GM18520 (cell line): ENCODE measurements at regions not wholly inside any gene's neighbourhood (a gene's known extent, or its start where the extent isn't known, plus 50 kb on each side); places are given as distances from the start of the nearest gene placed in this dataset.
"Not testable (repeated sequence)": the region's sequence is repeated elsewhere in the genome, so short reads cannot be mapped to it uniquely, and the experiment has no call there.

Source experiments
- ATAC-seq: cut with Tn5 transposase; IDR thresholded peaks from one replicate; pipeline ENCODE4 v1.9.1; 2021; ENCODE audit not compliant: unreplicated experiment

- no peak for ATAC-seq
These were observed 84.8 kb upstream of the HNF1B start for GRCh38 chr17:37829592-37830123.

DNA sequence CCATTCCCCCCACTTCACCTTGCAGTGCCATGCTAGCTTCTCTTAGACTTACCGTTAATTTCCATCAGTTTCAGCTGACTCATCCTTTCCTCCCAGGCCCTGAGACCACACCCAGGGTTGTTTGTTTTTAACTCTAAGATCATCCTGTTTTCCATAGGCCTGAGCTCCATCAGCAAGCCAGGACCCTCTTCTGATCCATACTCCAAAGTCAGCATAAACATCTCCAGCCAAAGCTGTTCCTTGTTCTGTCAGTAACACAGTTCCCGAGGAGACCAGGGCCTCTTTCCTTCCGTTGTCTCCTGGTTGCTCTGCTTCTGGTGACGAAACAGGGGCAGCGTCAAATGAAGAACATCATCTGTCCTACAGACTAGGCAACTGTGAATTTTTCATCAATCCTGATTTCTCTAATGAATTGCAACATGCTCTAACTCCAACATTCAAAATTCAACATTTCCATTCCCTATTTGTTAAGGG is 83.8 kb upstream of the HNF1B start:
- no peak for ATAC-seq

DNA sequence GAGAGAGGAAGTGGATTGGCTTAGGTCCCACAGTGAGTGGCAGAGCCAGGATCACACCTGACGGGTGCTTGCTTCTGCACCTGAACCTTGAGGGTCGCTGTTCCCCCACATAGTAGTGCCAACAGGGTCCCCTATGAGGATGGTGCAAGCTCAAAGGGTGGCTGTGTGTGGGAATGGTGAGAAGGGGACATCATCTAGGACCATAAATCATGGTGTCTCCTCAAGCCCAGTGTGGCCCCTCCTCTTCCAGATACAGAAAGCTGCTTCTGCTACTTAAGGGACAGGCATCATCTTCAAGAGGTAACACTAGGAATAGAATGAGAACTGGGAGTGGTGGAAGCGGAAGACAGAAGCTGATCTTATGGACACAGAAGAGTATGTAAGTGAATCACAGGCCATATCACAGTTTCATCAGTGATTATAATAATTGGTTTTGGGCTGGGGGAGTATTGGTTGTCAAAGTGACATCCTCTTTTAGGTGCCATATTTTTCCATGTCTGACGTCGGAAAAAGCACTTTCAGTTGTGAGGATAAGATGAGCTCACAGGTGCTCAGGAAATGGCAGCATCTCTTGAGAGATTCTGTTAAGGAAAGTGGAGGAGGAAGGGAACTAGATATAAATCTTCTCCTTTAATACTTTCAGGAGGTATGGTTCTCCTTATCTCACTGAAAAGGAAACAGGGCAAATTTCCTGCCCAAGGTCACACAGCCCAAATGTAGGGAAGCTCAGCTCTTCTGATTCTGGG is 83.2 kb upstream of the HNF1B start:
- no peak for ATAC-seq

DNA sequence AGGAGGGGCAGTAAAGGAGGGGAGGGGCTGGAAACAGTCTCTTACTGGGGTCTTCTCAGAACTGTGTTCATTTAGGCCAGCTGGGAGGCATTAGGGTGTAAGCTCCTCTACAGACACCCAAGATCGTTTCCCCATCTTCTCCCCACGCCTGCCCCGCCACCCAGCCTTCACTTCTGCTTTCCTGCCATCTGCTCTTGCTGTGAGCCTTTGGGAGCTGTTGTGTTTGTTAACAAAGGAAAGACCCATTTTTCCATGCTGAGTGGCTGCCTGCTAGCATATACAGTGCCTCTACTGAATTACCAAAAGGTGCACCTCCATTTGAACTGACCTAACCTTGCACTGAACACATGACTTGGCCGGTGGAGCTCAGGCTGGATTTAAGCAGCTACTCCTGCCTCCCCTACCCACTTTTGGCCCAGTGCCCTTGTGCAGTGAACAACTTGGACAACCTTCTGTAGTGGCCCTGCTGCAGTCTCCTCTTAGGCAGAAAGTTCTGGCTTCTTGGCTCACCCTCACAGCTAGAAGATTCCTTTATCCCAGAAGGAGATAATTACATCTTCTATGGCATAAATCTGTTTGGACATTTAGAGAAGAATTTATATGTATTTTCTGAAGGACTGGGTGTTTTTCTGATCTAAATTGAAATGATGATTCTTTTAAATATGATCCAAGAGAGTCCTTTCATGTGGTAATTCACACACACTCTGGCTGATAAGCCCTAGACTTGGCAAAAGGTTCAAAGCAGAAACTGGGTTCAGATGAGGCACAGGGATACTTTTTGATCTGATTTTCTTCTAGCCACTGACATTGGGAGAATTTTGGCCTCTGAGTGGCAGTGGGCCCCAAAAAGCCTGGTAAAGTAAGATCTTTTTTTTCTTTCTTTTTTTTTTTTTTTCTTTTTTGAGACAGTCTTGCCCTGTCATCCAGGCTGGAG is 81.9 kb upstream of the HNF1B start:
- ATAC-seq, result no peak

- ATAC-seq, result no peak
These were observed 81.0 kb upstream of the HNF1B start for GRCh38 chr17:37825851-37826250.

DNA sequence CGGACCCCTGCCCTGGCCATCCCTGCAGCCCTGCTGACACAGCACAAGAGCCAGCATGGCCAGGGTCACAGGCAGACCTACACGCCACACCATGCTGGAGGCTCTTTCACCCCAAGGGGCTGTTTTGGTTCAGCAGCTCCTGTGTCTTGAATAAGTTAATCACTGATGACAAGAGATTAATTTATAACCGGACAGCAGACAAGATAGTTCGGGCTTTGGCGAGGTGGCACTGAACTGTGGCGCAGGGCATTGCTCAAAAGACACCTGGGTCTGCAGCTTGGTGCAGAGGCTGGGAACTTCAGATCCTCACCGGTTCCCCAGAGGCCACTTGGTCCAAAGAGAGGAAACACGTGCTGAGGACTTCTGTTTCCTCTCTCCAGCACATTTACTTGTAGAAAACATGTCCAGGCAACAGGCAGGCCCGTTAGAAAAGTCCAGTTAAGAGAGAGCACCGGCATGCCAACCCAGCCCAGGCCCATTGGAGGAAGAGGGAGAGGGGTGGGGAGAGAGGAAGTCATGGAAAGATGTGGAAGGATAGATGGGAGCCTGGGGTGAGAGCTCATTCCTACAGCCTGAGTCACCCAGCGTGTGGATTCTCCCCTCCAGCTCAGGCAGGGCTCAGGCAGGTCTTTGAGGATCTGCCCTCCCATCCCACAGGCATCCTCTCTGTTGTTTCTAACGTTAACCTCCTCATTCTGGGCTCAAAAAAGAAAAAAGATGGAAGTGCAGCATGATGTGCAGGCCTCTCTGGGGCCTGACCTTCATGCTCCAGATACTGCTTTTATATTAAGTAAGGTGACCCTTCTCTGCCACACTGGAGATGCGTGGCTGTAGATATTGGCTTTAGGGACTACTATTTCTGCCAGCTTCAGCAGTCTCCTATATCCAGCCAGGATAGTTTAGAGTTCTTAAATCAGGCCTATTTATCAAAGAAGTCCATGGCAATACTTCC is 80.0 kb upstream of the HNF1B start:
- no peak for ATAC-seq

DNA sequence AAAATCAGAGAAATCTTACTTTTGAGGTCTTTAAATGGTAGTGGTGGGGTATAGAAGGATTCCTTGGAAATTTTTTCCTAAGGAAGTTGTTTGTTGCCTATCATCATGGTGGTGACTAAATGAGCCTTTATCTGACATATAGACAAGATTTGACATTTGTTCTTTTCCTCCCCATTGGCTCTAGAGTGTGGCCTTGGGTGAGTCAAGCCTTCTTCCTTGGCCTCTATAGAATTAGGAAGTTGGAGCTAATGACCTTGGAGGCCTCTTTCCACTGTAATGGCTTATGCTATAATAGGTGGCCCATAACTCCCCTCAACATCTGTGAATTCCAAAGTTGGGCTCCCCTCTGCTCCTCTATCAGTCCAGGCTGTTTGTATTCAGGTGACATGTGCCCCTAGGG is 79.1 kb upstream of the HNF1B start:
- no peak for ATAC-seq

DNA sequence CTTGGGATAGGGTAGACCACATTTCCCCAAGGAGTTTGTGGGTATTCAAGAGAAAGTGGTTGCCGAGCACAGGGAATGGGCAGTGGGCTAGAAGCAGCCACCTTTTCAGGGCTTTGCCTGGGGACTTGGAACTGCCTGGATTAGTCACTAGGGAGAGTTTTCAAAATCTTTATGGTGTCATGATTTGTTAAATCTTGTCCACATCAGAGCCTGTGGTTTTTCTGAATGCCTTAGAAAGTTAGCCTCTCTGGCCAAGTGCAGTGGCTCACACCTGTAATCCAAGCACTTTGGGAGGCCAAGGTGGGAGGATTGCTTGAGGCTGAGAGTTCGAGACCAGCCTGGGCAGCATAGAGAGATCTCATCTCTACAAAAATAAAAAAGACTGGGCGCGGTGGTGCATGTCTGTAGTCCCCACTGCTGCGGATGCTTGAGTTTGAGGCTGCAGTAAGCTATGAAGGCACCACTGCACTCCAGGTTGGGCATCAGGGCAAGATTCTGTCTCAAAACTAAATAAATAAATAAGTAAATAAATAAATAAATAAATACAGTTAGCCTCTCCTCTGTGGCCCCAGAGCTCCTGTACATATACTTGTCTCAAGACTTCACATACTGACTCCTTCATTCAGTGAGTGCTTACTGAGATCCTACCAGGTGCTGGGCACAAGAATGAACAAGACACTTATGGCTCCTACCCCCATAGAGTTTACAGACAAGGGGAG is 76.3 kb upstream of the HNF1B start:
- ATAC-seq, result no peak

DNA sequence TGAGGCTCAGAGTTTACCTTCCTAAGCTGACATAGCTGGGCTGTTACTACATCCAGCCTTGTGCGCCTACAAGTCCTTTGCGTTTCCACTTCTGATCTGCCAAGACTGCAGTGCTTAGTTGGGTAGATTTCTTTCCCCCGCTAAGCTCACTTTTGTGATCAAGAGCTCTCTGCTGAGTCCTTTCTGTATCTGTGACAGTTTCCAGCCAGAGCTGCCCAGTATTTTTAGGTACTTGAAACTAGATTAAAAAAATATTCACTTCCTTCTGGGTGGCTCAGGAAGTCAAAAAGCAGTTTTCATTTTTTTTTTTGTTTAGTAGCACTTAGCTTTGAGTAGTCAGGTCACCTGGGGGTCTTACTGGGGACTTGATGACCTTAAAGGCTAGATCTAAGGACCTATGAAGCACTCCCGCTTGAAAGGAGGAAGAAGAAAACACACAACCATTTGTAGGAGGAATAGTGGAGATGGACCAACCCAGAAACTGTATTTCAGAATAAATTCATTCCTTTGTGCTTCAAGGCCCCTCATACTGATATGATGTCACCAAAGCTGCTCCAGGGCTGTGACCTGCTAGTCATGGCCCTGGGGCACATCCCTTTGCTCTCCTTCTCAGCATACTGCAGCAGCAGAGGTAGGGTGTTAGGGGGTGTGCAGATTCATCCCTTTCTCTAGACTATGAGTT is 75.6 kb upstream of the HNF1B start:
- no peak for ATAC-seq

DNA sequence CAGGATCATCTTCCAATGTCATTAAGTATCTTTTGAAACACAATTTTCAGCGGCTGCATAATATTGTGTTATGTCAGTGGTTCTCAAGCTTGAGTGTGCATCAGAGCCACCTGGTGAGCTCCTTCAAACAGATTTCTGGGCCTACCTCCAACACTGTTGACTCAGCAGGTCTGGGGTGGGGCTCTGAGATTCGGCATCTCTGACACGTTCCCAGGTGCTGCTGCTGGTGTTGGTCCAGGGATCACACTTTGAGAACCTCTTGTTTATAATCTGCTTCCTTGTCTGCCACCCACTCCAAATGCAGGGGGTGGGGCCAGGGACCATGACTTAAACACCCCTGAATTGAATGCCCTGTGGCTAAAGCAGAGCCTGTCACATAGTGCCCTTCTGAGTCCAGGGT is 73.8 kb upstream of the HNF1B start:
- ATAC-seq, result no peak

- ATAC-seq, result no peak
These were observed 72.1 kb upstream of the HNF1B start for GRCh38 chr17:37816950-37817349.

DNA sequence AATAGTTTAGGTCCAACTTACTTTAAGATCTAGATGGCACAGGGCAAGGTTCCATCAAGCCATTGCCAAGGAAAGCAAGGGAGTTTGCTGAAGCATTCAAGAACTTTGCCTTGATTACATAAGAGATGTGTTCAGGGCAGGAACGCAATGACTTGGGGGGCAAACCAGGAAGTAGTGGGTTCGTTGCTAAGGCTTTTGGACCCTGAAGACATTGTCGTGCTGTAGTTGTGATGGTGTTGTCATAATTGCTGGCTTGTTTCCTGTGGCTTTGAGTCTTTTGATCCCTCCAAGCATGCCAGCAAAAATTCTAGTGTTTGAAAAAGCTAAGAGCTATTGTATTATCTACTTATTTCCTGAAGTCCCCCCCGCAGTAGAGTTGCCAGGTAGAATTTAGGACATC is 70.7 kb upstream of the HNF1B start:
- ATAC-seq, result no peak

DNA sequence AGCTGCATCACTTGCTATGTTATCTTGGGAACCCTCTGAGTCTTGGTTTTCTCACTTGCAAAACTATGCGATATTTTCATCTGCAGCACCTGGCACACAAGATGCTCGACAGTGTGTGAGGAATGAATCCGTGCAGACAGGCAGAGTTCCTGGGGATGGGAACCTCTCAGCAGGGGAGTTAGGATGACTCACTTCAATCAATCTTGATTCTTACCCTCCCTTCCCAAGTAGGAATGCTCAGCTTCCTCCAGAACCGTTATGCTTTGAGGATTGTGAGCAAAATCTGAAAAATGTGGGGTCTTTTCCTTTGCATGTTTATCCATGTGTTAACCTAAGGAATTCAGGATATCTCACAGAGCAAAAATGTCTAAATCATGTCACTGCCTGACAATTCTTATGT is 68.9 kb upstream of the HNF1B start:
- ATAC-seq, result no peak

DNA sequence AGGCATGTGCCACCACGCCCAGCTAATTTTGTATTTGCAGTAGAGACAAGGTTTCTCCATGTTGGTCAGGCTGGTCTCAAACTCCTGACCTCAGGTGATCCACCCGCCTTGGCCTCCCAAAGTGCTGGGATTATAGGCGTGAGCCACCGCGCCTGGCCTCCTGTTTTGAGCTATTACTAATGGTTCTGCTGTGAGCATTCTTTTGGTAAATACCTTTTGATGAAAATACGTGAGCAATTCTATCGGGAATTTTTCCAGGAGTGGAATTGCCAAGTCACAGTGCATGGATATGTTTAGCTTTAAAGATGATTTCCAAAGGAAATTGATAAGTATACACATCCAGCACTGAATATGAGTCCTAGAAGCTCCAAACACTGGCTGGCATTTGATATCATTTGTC is 64.0 kb upstream of the HNF1B start:
- not testable (repeated sequence) for ATAC-seq

DNA sequence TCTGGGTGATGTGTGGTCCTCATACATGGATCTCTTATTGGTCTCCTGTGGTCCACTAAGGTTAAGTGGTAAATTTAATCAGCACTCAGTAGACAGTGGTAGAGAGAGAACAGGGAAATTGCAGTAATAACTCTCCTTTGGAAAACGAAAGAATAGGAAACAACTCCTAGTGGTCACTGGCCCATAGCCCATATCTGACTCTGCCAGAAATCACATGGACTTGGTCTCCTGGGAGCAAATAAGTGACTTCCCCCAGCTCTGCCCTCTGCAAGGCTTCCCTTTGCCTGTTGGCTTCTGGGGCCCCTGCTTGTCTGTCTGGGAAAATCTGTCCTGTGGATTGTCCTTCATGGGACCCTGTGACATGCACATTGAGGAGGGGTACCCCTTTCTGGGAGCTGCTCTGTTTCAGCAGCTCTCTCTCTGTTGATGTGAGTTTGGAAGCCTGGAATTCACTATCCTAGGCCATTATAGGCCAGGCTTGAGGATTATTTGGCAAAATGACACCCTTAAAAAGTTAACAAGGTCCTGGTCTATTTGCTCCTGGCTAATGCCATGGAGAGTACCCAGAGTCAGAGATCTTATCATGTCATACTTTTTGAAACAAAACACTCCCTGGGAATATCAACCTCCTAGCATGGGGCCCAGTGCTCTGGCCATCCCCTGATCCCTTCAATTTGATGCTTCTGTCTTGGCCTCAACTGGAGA is 58.0 kb upstream of the HNF1B start:
- ATAC-seq, result no peak

- no peak for ATAC-seq
These were observed 57.3 kb upstream of the HNF1B start for GRCh38 chr17:37802061-37802595.

DNA sequence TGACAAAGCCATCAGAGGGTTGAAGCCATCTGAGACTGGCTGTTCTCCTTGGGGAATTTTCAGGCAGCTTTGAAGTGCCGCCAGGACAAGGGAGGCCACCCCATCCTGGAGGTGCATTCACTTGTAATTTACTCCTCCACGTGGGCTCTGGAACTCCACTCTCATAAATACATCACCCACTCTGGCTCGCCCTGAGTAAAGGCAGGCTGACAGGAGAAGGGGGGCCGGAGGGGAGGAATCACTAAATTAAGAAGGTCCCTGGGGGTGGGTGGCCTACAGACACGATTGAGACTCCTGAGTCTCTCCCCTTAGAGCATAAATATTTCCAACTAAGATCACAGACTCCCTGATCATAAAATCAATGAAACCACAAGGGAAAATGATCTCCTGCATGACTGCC is 56.3 kb upstream of the HNF1B start:
- ATAC-seq, result no peak

DNA sequence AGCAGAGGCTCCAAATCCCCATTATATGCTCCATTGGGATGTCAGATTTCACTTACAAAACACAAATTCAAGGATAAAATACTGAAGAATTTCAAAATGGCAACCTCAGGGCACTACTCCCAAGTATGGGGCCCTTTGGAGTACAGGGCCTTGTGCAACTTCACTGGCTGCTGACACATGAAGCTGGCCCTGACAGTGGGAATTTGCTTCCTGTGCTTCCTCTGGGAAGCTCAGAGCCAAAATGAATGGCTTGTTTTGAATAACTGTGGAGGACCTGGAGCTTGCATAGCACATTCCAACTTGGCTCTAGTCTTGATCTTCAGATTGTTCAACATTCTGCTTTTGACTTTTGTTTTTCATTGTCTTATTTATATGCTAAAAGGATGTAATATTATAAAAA is 52.3 kb upstream of the HNF1B start:
- ATAC-seq, result no peak

- no peak for ATAC-seq
These were observed 51.2 kb upstream of the HNF1B start for GRCh38 chr17:37796076-37796475.
